Loucy (cell line): ENCODE measurements at regions not wholly inside any gene's neighbourhood (a gene's known extent, or its start where the extent isn't known, plus 50 kb on each side); places are given as distances from the start of the nearest gene placed in this dataset.

Source experiments
- EZH2phosphoT487 ChIP-seq: fragments of 200-600 bp; IDR thresholded peaks from 2 replicates; pipeline ENCODE4 v1.6.1; 2018; ENCODE audit warnings: antibody characterized with exemption, mild to moderate bottlenecking, moderate library complexity, borderline replicate concordance
- TF ChIP-seq, protein P1 (sequence below): fragments of 200-600 bp; sonication (generic); conservative IDR thresholded peaks from 2 replicates; pipeline ENCODE4 v1.5.1; 2014; ENCODE audit warnings: mild to moderate bottlenecking, antibody characterized with exemption, low read length

- no peak for TF ChIP-seq EZH2phosphoT487
- TF ChIP-seq, protein P1, sequence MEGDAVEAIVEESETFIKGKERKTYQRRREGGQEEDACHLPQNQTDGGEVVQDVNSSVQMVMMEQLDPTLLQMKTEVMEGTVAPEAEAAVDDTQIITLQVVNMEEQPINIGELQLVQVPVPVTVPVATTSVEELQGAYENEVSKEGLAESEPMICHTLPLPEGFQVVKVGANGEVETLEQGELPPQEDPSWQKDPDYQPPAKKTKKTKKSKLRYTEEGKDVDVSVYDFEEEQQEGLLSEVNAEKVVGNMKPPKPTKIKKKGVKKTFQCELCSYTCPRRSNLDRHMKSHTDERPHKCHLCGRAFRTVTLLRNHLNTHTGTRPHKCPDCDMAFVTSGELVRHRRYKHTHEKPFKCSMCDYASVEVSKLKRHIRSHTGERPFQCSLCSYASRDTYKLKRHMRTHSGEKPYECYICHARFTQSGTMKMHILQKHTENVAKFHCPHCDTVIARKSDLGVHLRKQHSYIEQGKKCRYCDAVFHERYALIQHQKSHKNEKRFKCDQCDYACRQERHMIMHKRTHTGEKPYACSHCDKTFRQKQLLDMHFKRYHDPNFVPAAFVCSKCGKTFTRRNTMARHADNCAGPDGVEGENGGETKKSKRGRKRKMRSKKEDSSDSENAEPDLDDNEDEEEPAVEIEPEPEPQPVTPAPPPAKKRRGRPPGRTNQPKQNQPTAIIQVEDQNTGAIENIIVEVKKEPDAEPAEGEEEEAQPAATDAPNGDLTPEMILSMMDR, result no peak
Observed at GRCh38 chr1:198935306-198935921, 296.6 kb downstream of the PTPRC start.
